ENCODE measurements at regions not wholly inside any gene's neighbourhood (a gene's known extent, or its start where the extent isn't known, plus 50 kb on each side); places are given as distances from the start of the nearest gene placed in this dataset.

GRCh38 chr9:95754533-95755420 is 120.7 kb upstream of the ERCC6L2 start:
- Histone ChIP-seq H3K27ac (replicated peaks) (no peak overlapping the region), H3K4me3 (replicated peaks; ENCODE audit: insufficient read depth, low read length) (no peak overlapping the region), H3K27me3 (ENCODE audit: insufficient read depth, poor library complexity, severe bottlenecking) (peaks cover 4% of the 10 kb centered on the region)
- no peak for DNase-seq (ENCODE audit: low read depth in 1 of 2, low spot score in 1 of 2)
- TF ChIP-seq CTCF (IDR thresholded peaks at IDR 0.05; ENCODE audit: insufficient read depth, low read length) (no peak), POLR2AphosphoS5 (IDR thresholded peaks at IDR 0.05; ENCODE audit: low read depth) (no peak), GABPA (IDR thresholded peaks at IDR 0.05; ENCODE audit: low read depth) (no peak), REST (IDR thresholded peaks at IDR 0.05; ENCODE audit: insufficient replicate concordance, low read depth) (no peak), SPI1 (IDR thresholded peaks at IDR 0.05; ENCODE audit: borderline replicate concordance, low read depth) (no peak)

- TF ChIP-seq REST (IDR thresholded peaks at IDR 0.05; ENCODE audit: insufficient replicate concordance, low read depth), result no peak
- Histone ChIP-seq H3K27ac (replicated peaks) (no peak overlapping the region), H3K27me3 (ENCODE audit: insufficient read depth, poor library complexity, severe bottlenecking) (peaks cover 4% of the 10 kb centered on the region), H3K4me3 (replicated peaks; ENCODE audit: insufficient read depth, low read length) (no peak overlapping the region)
- DNase-seq (ENCODE audit: low read depth in 1 of 2, low spot score in 1 of 2), result no peak
Measured at GRCh38 chr9:95753762-95754465, 121.6 kb upstream of the ERCC6L2 start.

GRCh38 chr9:95752129-95752731 is 123.3 kb upstream of the ERCC6L2 start:
- Histone ChIP-seq H3K4me3 (replicated peaks; ENCODE audit: insufficient read depth, low read length) (no peak overlapping the region), H3K27ac (replicated peaks) (no peak overlapping the region), H3K27me3 (ENCODE audit: insufficient read depth, poor library complexity, severe bottlenecking) (peaks cover 4% of the 10 kb centered on the region)
- no peak for TF ChIP-seq GABPA (IDR thresholded peaks at IDR 0.05; ENCODE audit: low read depth)
- no peak for TF ChIP-seq POLR2AphosphoS5 (IDR thresholded peaks at IDR 0.05; ENCODE audit: low read depth)
- TF ChIP-seq SPI1 (IDR thresholded peaks at IDR 0.05; ENCODE audit: borderline replicate concordance, low read depth), result no peak
- no peak for TF ChIP-seq REST (IDR thresholded peaks at IDR 0.05; ENCODE audit: insufficient replicate concordance, low read depth)
- no peak for TF ChIP-seq CTCF (IDR thresholded peaks at IDR 0.05; ENCODE audit: insufficient read depth, low read length)
- no peak for DNase-seq (ENCODE audit: low read depth in 1 of 2, low spot score in 1 of 2)

Data from HL-60 (cell line).